ENCODE measurements at regions not wholly inside any gene's neighbourhood (a gene's known extent, or its start where the extent isn't known, plus 50 kb on each side); places are given as distances from the start of the nearest gene placed in this dataset.
"Not testable (repeated sequence)": the region's sequence is repeated elsewhere in the genome, so short reads cannot be mapped to it uniquely, and the experiment has no call there.

DNA sequence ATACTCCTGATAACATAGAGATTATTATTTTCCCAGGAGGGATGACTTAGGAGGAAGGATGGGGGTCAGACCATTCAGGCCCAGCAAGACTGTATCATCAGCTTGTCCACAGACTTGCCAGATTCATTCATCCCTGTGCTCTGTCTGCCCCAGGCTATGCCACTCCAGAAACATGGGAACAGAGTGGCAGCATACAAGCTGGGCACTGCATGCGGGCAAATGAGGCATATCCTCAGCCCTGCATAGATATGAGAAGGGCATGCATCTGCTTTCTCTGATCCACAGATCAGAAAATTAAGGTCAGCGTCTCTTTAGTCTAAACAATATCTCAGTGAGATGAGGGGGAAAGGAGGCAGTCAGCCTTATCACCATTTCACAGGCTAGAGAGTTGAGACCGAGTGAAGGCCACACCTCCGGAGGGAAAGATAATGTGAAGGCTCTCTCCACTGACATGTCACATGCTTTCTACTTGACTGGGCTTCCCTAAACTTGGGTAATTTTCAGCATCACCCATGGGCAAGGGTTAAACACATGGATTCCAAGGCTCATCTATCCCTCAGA lies 140.5 kb downstream of the TFAP2B start:
- H3K4me1 ChIP-seq (ENCODE audit: control insufficient read depth in 1 of 2, insufficient read depth in 2 of 2, low read length in 2 of 2), result no peaks in the 10 kb centered on the region
- no peaks in the 10 kb centered on the region for H3K36me3 ChIP-seq (ENCODE audit: control insufficient read depth in 1 of 2, insufficient read depth in 2 of 2, low read length in 2 of 2)
- no peaks in the 10 kb centered on the region for H3K9me3 ChIP-seq (ENCODE audit: control insufficient read depth in 1 of 2, low read length in 2 of 2)
- no peak overlapping the region for H3K27ac ChIP-seq (ENCODE audit: low read depth, low read length)
- no peak overlapping the region for H3K4me3 ChIP-seq (ENCODE audit: low read depth in 1 of 2, low read length in 2 of 2)
- H3K9ac ChIP-seq (ENCODE audit: low read depth in 1 of 2, low read length in 2 of 2), result no peak overlapping the region
- no peaks in the 10 kb centered on the region for H3K27me3 ChIP-seq (ENCODE audit: control insufficient read depth in 1 of 2, insufficient read depth in 2 of 2, low read length in 2 of 2)

DNA sequence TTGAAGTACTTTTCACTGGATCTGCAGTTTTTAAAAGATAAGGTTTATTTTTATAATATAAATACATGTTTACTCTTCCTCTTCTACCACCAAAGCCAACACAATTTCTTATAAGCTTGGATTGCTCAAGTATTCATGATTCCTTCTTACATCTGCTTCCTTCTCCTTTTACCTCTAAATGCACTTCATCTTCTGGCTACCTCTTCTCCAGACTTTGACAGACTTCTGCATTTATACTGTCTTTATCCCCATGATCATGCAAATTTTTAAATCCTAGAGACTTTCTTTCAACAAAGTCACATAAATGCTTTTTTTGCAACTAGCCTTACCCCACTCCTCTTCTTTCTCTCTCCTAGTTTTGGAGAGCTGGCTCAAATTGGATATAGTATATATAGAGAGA lies 142.9 kb downstream of the TFAP2B start:
- Histone ChIP-seq H3K9me3 (ENCODE audit: control insufficient read depth in 1 of 2, low read length in 2 of 2) (no peaks in the 10 kb centered on the region), H3K36me3 (ENCODE audit: control insufficient read depth in 1 of 2, insufficient read depth in 2 of 2, low read length in 2 of 2) (no peaks in the 10 kb centered on the region), H3K27ac (ENCODE audit: low read depth, low read length) (no peak overlapping the region)

DNA sequence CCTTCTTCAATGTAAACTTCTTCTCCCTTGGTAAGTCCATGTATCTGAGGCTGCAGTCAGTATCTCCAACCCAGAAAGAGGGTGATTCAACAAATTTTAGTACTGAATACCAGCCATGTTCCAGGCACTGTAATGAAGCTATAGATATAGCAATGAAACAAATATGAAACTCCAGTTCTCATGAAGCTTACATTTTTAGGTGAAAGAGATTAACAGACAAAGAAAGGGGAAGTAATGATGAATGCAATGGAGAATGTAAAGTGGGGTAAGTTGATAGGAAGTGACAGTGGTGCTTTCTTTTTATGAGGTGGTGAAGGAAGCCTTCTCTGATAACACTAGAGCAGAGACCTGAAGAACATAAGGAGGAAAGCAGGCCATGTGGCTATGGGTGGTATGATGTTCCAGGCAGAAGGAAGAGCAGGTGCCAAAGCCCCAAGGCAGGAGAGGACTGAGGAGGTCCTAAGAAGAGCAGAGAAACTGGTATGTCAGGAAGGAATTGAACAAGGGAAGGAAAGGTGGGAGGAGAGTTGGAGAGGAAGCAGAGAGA lies 143.6 kb downstream of the TFAP2B start:
- Histone ChIP-seq H3K4me1 (ENCODE audit: control insufficient read depth in 1 of 2, insufficient read depth in 2 of 2, low read length in 2 of 2) (no peaks in the 10 kb centered on the region), H3K9ac (ENCODE audit: low read depth in 1 of 2, low read length in 2 of 2) (no peak overlapping the region), H3K27ac (ENCODE audit: low read depth, low read length) (no peak overlapping the region)

More for the DNA sequence above, 142.9 kb downstream of the TFAP2B start:
- H3K4me3 ChIP-seq (ENCODE audit: low read depth in 1 of 2, low read length in 2 of 2), result no peak overlapping the region
- no peaks in the 10 kb centered on the region for H3K4me1 ChIP-seq (ENCODE audit: control insufficient read depth in 1 of 2, insufficient read depth in 2 of 2, low read length in 2 of 2)
- H3K27me3 ChIP-seq (ENCODE audit: control insufficient read depth in 1 of 2, insufficient read depth in 2 of 2, low read length in 2 of 2), result no peaks in the 10 kb centered on the region
- H3K9ac ChIP-seq (ENCODE audit: low read depth in 1 of 2, low read length in 2 of 2), result no peak overlapping the region

DNA sequence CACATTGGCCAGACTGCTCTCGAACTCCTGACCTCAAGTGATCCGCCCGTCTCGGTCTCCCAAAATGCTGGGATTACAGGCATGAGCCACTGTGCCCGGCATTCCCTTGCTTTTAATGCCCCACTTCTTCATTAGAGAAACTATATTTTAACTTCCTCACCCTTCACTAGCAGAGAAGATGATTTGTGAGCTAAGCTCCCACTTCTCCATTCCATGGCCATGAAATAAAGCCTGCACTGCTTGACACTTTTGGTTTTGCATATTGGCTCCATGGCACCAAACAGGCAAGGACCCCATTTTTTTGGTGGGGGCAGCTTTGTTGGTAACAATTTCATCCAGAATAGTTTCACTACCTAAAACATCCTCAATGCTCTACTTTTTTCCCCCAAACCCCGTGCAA lies 145.3 kb downstream of the TFAP2B start:
- no peak overlapping the region for H3K9ac ChIP-seq (ENCODE audit: low read depth in 1 of 2, low read length in 2 of 2)
- no peaks in the 10 kb centered on the region for H3K9me3 ChIP-seq (ENCODE audit: control insufficient read depth in 1 of 2, low read length in 2 of 2)
- no peak overlapping the region for H3K27ac ChIP-seq (ENCODE audit: low read depth, low read length)
- H3K4me1 ChIP-seq (ENCODE audit: control insufficient read depth in 1 of 2, insufficient read depth in 2 of 2, low read length in 2 of 2), result no peaks in the 10 kb centered on the region
- H3K27me3 ChIP-seq (ENCODE audit: control insufficient read depth in 1 of 2, insufficient read depth in 2 of 2, low read length in 2 of 2), result no peaks in the 10 kb centered on the region
- H3K4me3 ChIP-seq (ENCODE audit: low read depth in 1 of 2, low read length in 2 of 2), result no peak overlapping the region
- no peaks in the 10 kb centered on the region for H3K36me3 ChIP-seq (ENCODE audit: control insufficient read depth in 1 of 2, insufficient read depth in 2 of 2, low read length in 2 of 2)

More for the DNA sequence above, 143.6 kb downstream of the TFAP2B start:
- no peaks in the 10 kb centered on the region for H3K27me3 ChIP-seq (ENCODE audit: control insufficient read depth in 1 of 2, insufficient read depth in 2 of 2, low read length in 2 of 2)
- H3K9me3 ChIP-seq (ENCODE audit: control insufficient read depth in 1 of 2, low read length in 2 of 2), result no peaks in the 10 kb centered on the region
- no peak overlapping the region for H3K4me3 ChIP-seq (ENCODE audit: low read depth in 1 of 2, low read length in 2 of 2)
- no peaks in the 10 kb centered on the region for H3K36me3 ChIP-seq (ENCODE audit: control insufficient read depth in 1 of 2, insufficient read depth in 2 of 2, low read length in 2 of 2)

DNA sequence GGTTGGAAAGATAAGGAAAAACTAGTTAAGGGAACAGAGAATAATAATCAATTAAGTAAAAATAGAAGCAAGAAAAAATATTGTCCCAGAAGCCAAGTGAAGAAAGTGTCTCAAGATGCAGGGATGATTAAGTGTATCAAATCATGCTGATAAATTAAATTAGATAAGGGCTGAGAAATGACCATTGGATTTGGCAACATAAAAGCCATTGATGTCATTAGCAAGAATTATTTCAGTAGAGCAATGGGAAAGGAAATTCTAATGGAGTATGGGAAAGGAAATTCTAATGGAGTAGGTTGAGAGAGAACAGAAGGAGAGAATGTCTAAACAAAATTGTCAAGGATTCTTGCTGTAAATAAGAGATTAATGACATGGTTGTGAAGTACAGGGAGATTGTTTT lies 146.8 kb downstream of the TFAP2B start:
- no peak overlapping the region for H3K27ac ChIP-seq (ENCODE audit: low read depth, low read length)
- no peaks in the 10 kb centered on the region for H3K4me1 ChIP-seq (ENCODE audit: control insufficient read depth in 1 of 2, insufficient read depth in 2 of 2, low read length in 2 of 2)
- H3K4me3 ChIP-seq (ENCODE audit: low read depth in 1 of 2, low read length in 2 of 2), result no peak overlapping the region
- no peaks in the 10 kb centered on the region for H3K9me3 ChIP-seq (ENCODE audit: control insufficient read depth in 1 of 2, low read length in 2 of 2)
- H3K36me3 ChIP-seq (ENCODE audit: control insufficient read depth in 1 of 2, insufficient read depth in 2 of 2, low read length in 2 of 2), result no peaks in the 10 kb centered on the region
- no peak overlapping the region for H3K9ac ChIP-seq (ENCODE audit: low read depth in 1 of 2, low read length in 2 of 2)
- no peaks in the 10 kb centered on the region for H3K27me3 ChIP-seq (ENCODE audit: control insufficient read depth in 1 of 2, insufficient read depth in 2 of 2, low read length in 2 of 2)

DNA sequence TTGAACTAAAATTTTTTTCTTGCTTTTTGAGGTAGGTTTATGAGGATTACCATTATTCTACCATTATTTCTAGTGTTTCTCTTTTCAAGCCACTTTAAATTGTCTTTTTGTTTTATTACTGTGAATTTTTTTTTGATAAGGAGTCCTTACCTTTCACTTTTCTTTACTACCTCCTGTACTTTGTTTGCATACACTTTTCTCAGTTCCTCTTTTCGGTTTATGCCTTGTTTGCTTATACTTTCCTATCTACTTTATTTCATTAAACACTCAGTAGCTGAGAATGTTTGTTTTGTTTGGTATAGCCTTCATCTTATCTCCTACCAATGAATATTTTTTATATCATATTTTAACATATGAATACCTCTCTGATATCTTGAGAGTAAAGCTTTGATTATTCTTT lies 147.9 kb downstream of the TFAP2B start:
- H3K4me1 ChIP-seq (ENCODE audit: control insufficient read depth in 1 of 2, insufficient read depth in 2 of 2, low read length in 2 of 2), result no peaks in the 10 kb centered on the region
- no peaks in the 10 kb centered on the region for H3K9me3 ChIP-seq (ENCODE audit: control insufficient read depth in 1 of 2, low read length in 2 of 2)
- no peaks in the 10 kb centered on the region for H3K27me3 ChIP-seq (ENCODE audit: control insufficient read depth in 1 of 2, insufficient read depth in 2 of 2, low read length in 2 of 2)
- no peaks in the 10 kb centered on the region for H3K36me3 ChIP-seq (ENCODE audit: control insufficient read depth in 1 of 2, insufficient read depth in 2 of 2, low read length in 2 of 2)
- H3K27ac ChIP-seq (ENCODE audit: low read depth, low read length), result no peak overlapping the region
- no peak overlapping the region for H3K9ac ChIP-seq (ENCODE audit: low read depth in 1 of 2, low read length in 2 of 2)
- H3K4me3 ChIP-seq (ENCODE audit: low read depth in 1 of 2, low read length in 2 of 2), result no peak overlapping the region

DNA sequence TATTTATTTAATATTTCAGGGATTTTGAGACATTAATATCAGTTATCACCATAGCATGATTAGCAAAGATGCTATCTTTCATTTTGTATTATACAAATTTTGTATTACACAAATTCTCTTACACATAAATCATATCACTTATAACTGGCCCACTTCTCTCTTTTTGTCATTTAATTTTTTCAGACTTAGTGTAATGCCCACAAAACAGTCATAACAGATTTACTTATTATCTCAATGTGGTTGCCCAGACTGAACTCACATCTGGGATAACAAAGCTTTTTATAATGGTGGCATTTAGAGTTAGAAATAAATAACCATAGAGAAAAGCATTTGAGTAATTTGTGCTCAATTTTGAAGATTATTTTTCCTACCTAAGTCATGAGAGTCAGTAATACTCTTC lies 148.3 kb downstream of the TFAP2B start:
- Histone ChIP-seq H3K4me3 (ENCODE audit: low read depth in 1 of 2, low read length in 2 of 2) (no peak overlapping the region), H3K36me3 (ENCODE audit: control insufficient read depth in 1 of 2, insufficient read depth in 2 of 2, low read length in 2 of 2) (no peaks in the 10 kb centered on the region), H3K27me3 (ENCODE audit: control insufficient read depth in 1 of 2, insufficient read depth in 2 of 2, low read length in 2 of 2) (no peaks in the 10 kb centered on the region), H3K9me3 (ENCODE audit: control insufficient read depth in 1 of 2, low read length in 2 of 2) (no peaks in the 10 kb centered on the region), H3K9ac (ENCODE audit: low read depth in 1 of 2, low read length in 2 of 2) (no peak overlapping the region), H3K27ac (ENCODE audit: low read depth, low read length) (no peak overlapping the region), H3K4me1 (ENCODE audit: control insufficient read depth in 1 of 2, insufficient read depth in 2 of 2, low read length in 2 of 2) (no peaks in the 10 kb centered on the region)

DNA sequence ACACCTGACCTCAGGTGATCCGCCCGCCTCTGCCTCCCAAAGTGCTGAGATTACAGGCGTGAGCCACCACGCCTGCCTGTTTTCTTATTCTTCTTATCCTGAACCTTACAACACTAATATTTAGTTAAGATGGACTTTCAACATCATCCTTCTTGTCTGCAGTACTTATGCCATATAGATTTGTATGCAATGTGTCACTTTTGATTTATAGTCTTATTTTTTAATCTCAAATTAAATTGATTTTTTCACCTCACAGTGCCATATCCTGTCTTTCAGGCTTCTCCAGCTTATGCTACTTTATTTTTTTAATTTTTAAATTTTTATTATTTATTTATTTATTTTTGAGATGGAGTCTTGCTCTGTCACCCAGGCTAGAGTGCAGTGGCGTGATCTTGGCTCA lies 149.6 kb downstream of the TFAP2B start:
- not testable (repeated sequence) for H3K4me3 ChIP-seq (ENCODE audit: low read depth in 1 of 2, low read length in 2 of 2); H3K36me3 ChIP-seq (ENCODE audit: control insufficient read depth in 1 of 2, insufficient read depth in 2 of 2, low read length in 2 of 2); H3K9ac ChIP-seq (ENCODE audit: low read depth in 1 of 2, low read length in 2 of 2); H3K27me3 ChIP-seq (ENCODE audit: control insufficient read depth in 1 of 2, insufficient read depth in 2 of 2, low read length in 2 of 2); H3K27ac ChIP-seq (ENCODE audit: low read depth, low read length); H3K9me3 ChIP-seq (ENCODE audit: control insufficient read depth in 1 of 2, low read length in 2 of 2); H3K4me1 ChIP-seq (ENCODE audit: control insufficient read depth in 1 of 2, insufficient read depth in 2 of 2, low read length in 2 of 2)

DNA sequence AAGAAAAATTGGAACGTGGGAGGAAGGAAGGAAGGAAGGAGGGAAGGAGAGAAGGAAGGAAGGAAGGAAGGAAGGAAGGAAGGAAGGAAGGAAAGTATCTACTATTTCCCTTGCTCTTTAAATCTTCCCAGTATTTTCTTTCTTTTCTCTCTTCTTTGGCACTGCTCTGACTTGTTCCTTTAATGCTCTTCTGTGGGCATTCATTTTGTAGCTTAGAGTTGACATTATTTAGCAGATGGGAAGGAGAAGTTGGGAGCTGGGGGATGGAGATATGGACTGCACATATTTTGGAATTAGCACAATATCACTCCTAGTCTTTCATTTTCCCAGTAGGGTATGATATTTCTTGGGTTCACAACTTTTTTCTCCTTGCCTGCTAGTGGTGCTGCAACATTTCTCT lies 152.2 kb downstream of the TFAP2B start:
- Histone ChIP-seq H3K27me3 (ENCODE audit: control insufficient read depth in 1 of 2, insufficient read depth in 2 of 2, low read length in 2 of 2) (no peaks in the 10 kb centered on the region), H3K4me1 (ENCODE audit: control insufficient read depth in 1 of 2, insufficient read depth in 2 of 2, low read length in 2 of 2) (no peaks in the 10 kb centered on the region), H3K36me3 (ENCODE audit: control insufficient read depth in 1 of 2, insufficient read depth in 2 of 2, low read length in 2 of 2) (no peaks in the 10 kb centered on the region), H3K9ac (ENCODE audit: low read depth in 1 of 2, low read length in 2 of 2) (no peak overlapping the region), H3K9me3 (ENCODE audit: control insufficient read depth in 1 of 2, low read length in 2 of 2) (no peaks in the 10 kb centered on the region), H3K4me3 (ENCODE audit: low read depth in 1 of 2, low read length in 2 of 2) (no peak overlapping the region), H3K27ac (ENCODE audit: low read depth, low read length) (no peak overlapping the region)

DNA sequence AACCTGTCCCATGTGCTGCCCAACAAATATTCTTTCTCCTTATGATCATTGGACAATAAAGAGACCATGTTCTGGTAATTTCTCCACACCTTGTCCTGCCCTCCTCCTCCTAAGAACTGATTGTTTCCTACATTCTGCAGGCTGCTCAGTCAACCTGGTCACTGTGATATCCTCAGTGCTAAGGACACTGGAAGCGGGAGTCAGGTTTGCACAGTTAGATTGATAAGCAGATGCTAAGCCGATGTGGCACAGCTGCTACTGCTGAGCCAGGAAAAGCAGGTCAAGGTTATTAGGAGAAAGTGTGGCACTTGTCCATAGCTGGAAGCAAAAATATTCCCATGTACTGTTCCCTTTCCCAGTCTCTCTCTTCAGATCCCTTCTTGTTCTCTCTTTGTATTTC lies 154.8 kb downstream of the TFAP2B start:
- Histone ChIP-seq H3K27me3 (ENCODE audit: control insufficient read depth in 1 of 2, insufficient read depth in 2 of 2, low read length in 2 of 2) (no peaks in the 10 kb centered on the region), H3K4me3 (ENCODE audit: low read depth in 1 of 2, low read length in 2 of 2) (no peak overlapping the region), H3K4me1 (ENCODE audit: control insufficient read depth in 1 of 2, insufficient read depth in 2 of 2, low read length in 2 of 2) (no peaks in the 10 kb centered on the region), H3K9me3 (ENCODE audit: control insufficient read depth in 1 of 2, low read length in 2 of 2) (no peaks in the 10 kb centered on the region), H3K9ac (ENCODE audit: low read depth in 1 of 2, low read length in 2 of 2) (no peak overlapping the region), H3K36me3 (ENCODE audit: control insufficient read depth in 1 of 2, insufficient read depth in 2 of 2, low read length in 2 of 2) (no peaks in the 10 kb centered on the region), H3K27ac (ENCODE audit: low read depth, low read length) (no peak overlapping the region)

DNA sequence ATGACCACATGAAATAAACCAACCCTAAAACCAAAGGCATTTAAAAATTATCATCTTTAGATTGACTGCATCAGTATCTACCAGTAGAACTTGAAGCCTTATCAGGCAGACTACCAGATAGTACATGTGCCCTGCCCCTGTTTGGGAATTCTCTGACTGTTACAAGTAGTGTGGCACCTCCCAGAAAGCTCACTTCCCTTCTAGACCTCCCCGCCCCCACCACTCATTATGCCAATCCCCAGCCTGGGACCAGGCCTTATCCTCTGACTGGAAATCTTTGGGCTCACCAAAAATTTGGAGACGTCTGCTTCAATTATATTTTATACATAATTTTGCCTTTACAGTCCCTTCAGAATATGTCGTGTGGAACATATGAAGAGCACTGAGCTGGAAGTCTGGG lies 155.6 kb downstream of the TFAP2B start:
- Histone ChIP-seq H3K27me3 (ENCODE audit: control insufficient read depth in 1 of 2, insufficient read depth in 2 of 2, low read length in 2 of 2) (no peaks in the 10 kb centered on the region), H3K36me3 (ENCODE audit: control insufficient read depth in 1 of 2, insufficient read depth in 2 of 2, low read length in 2 of 2) (no peaks in the 10 kb centered on the region), H3K9me3 (ENCODE audit: control insufficient read depth in 1 of 2, low read length in 2 of 2) (no peaks in the 10 kb centered on the region), H3K9ac (ENCODE audit: low read depth in 1 of 2, low read length in 2 of 2) (no peak overlapping the region), H3K27ac (ENCODE audit: low read depth, low read length) (no peak overlapping the region), H3K4me1 (ENCODE audit: control insufficient read depth in 1 of 2, insufficient read depth in 2 of 2, low read length in 2 of 2) (no peaks in the 10 kb centered on the region), H3K4me3 (ENCODE audit: low read depth in 1 of 2, low read length in 2 of 2) (no peak overlapping the region)

Data from duodenal mucosa (tissue), 2 donors.